Common myeloid progenitor, CD34-positive (primary cell): ENCODE measurements at regions not wholly inside any gene's neighbourhood (a gene's known extent, or its start where the extent isn't known, plus 50 kb on each side); places are given as distances from the start of the nearest gene placed in this dataset.
"Not testable (repeated sequence)": the region's sequence is repeated elsewhere in the genome, so short reads cannot be mapped to it uniquely, and the experiment has no call there.

Experiments used
- CTCF ChIA-PET: fragments of 350-600 bp; sonication (Branson Sonifier 250); formaldehyde crosslinking; loops from one replicate; lab custom pipeline; 2021; ENCODE audit warnings: antibody characterized with exemption; lab: Charles Lee
- POLR2A ChIA-PET: fragments of 350-600 bp; sonication (Branson Sonifier 250); formaldehyde crosslinking; loops from one replicate; lab custom pipeline; 2021; ENCODE audit warnings: antibody characterized with exemption; lab: Charles Lee
- DNase-seq, 3 donors: peaks; one replicate each; pipeline versions ENCODE4 v3.0.0 to v3.0.0-alpha.2; 2013
- H3K27ac ChIP-seq, 2 experiments: 1 replicate in 1 of 2; 2 replicates in 1 of 2; pipeline ENCODE4 v1.7.0; 2013; ENCODE audit warnings: inconsistent platforms in 2 of 2, low read length in 2 of 2, mild to moderate bottlenecking in 2 of 2, low read depth in 1 of 2, moderate library complexity in 1 of 2; ENCODE audit not compliant: severe bottlenecking in 2 of 2, insufficient read depth in 1 of 2, poor library complexity in 1 of 2
- H3K27me3 ChIP-seq, 5 experiments: replicated peaks in 2 of 5; 1 replicate in 3 of 5; 2 replicates in 2 of 5; pipeline versions ENCODE4 v1.6.1 to v1.7.0; 2013; ENCODE audit warnings: low read length in 4 of 5, mild to moderate bottlenecking in 2 of 5, moderate library complexity in 2 of 5, inconsistent platforms in 1 of 5; ENCODE audit not compliant: insufficient read depth in 5 of 5, control insufficient read depth in 4 of 5
- H3K36me3 ChIP-seq, 4 experiments: 1 replicate in 2 of 4; 2 replicates in 2 of 4; pipeline versions ENCODE4 v1.6.1 to v1.7.0; 2013; ENCODE audit warnings: low read length in 3 of 4, control low read depth in 1 of 4, mild to moderate bottlenecking in 1 of 4; ENCODE audit not compliant: control insufficient read depth in 4 of 4, insufficient read depth in 4 of 4
- H3K4me1 ChIP-seq, 4 experiments: 1 replicate in 3 of 4; 2 replicates in 1 of 4; pipeline versions ENCODE4 v1.6.1 to v1.7.1; 2013; ENCODE audit warnings: low read length in 3 of 4, mild to moderate bottlenecking in 3 of 4, control low read depth in 1 of 4, inconsistent platforms in 1 of 4, moderate library complexity in 1 of 4; ENCODE audit not compliant: control insufficient read depth in 4 of 4, insufficient read depth in 4 of 4; ENCODE audit errors: control extremely low read depth in 1 of 4
- H3K4me3 ChIP-seq, 7 experiments: 1 replicate in 4 of 7; 2 replicates in 3 of 7; pipeline versions ENCODE4 v1.5.1 to v1.7.0; 2013; ENCODE audit warnings: mild to moderate bottlenecking in 7 of 7, low read length in 6 of 7, moderate library complexity in 6 of 7, inconsistent platforms in 2 of 7, low read depth in 2 of 7, control low read depth in 1 of 7; ENCODE audit not compliant: insufficient read depth in 4 of 7, control insufficient read depth in 1 of 7; ENCODE audit errors: extremely low read depth in 1 of 7
- H3K9me3 ChIP-seq, 5 experiments: 1 replicate in 4 of 5; 2 replicates in 1 of 5; pipeline versions ENCODE4 v1.6.1 to v1.7.1; 2013; ENCODE audit warnings: low read length in 4 of 5, mild to moderate bottlenecking in 2 of 5, inconsistent platforms in 1 of 5, low read depth in 1 of 5, moderate library complexity in 1 of 5; ENCODE audit not compliant: control insufficient read depth in 4 of 5, insufficient read depth in 2 of 5; ENCODE audit errors: control extremely low read depth in 1 of 5
- WGBS: methylation state at CpG from one replicate; pipeline ENCODE4 v1.1.5; 2013; ENCODE audit not compliant: insufficient coverage; 5-methylcytosine and 5-hydroxymethylcytosine counted together

DNA sequence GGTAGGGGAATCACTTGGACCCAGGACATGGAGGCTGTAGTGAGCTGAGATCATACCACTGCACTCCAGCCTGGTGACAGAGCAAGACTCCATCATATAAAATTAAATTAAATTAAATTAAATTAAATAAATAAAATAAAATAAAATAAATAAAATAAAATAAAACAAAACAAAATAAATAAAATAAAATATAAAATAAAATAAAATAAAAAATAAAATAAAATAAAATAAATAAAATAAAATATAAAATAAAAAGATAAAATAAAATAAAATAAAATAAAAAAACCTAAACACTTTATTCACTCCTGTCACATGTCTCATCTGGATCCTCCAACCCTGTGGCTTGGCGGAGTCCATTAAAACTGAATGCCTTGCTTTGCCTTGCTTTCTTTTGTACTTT is 89.8 kb downstream of the EIF1AY start:
- H3K27me3 ChIP-seq, POLR2A ChIA-PET: not testable (repeated sequence)
- WGBS = no CpG with 5 or more reads among the region's 1 CpG

DNA sequence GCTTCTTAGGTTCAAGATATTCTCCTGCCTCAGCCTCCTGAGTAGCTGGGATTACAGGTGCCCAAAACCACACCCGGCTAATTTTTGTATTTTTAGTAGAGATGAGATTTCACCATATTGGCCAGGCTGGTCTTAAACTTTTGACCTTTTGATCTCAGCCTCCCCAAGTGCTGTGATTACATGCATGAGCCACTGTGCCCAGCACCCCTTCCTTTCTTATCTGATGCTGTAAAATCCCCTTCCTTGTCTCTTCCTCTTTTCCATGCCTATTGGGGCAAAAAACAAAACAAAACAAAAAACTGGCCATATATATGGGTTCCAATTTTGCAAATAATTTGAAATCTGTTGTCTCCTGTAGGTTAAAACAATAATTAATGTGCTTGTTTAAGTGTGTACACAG is 74.0 kb upstream of the RPS4Y2 start:
- no peak for DNase-seq
- Histone ChIP-seq H3K27ac (no peak overlapping the region), H3K36me3 (no peaks in the 10 kb centered on the region), H3K4me3 (no peak overlapping the region), H3K9me3 (no peaks in the 10 kb centered on the region), H3K4me1 (no peaks in the 10 kb centered on the region), H3K27me3 (no peaks in the 10 kb centered on the region)
- ChIA-PET CTCF (no interaction called here), POLR2A (no interaction called here)
- no CpG with 5 or more reads among the region's 1 CpG for WGBS

More for the DNA sequence above, 89.8 kb downstream of the EIF1AY start:
- CTCF ChIA-PET, H3K36me3 ChIP-seq, H3K9me3 ChIP-seq, DNase-seq, H3K27ac ChIP-seq, H3K4me1 ChIP-seq, H3K4me3 ChIP-seq: not testable (repeated sequence)

DNA sequence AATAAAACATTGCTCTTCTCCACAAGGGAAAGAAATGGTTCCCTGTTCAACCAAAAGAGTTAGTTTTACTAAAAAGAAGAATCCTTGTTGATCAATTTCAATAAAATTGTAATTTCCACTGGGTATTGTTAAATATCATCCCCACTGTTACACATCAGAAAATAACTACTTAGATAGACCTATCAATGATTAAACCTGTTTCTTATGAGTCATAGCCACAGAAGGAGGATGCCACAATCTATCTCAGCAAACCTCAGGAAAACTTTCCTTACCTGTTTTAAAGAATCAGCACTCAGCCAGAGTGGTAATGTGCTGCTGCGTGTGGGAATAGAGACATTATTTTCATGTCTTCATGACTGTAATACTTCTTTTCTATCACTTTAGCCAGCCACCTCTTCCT is 72.5 kb upstream of the RPS4Y2 start:
- Histone ChIP-seq H3K27me3 (no peaks in the 10 kb centered on the region), H3K4me1 (no peaks in the 10 kb centered on the region), H3K36me3 (no peaks in the 10 kb centered on the region), H3K9me3 (no peaks in the 10 kb centered on the region), H3K4me3 (no peak overlapping the region), H3K27ac (no peak overlapping the region)
- CTCF ChIA-PET = no interaction called here
- no peak for DNase-seq
- no CpG with 5 or more reads among the region's 1 CpG for WGBS
- POLR2A ChIA-PET = no interaction called here

DNA sequence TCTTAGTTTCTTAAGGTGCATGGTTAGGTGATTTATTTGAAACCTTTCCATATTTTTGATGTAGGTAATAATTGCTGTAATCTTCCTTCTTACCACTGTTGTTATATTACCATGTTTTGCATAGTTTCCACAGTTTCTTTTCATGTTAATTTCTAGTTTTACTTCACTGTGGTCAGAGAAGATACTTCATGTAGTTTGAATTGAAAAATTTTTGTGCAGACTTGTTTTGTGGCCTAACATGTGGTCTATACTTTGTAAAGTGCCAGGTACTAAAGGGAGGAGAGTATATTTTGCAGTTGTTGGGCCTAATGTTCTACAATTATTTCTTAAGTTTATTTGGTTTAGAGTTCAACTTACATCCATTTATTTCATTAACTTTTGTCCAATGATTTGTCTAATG is 69.2 kb upstream of the RPS4Y2 start:
- Histone ChIP-seq H3K36me3 (no peaks in the 10 kb centered on the region), H3K27me3 (no peaks in the 10 kb centered on the region), H3K4me1 (no peaks in the 10 kb centered on the region), H3K9me3 (no peaks in the 10 kb centered on the region), H3K27ac (no peak overlapping the region), H3K4me3 (no peak overlapping the region)
- ChIA-PET POLR2A (no interaction called here), CTCF (no interaction called here)
- no peak for DNase-seq
